Duodenal mucosa (tissue), 2 donors: ENCODE measurements at regions not wholly inside any gene's neighbourhood (a gene's known extent, or its start where the extent isn't known, plus 50 kb on each side); places are given as distances from the start of the nearest gene placed in this dataset.

Experiments
- H3K27ac ChIP-seq: one replicate; pipeline ENCODE4 v1.7.0; 2013; ENCODE audit warnings: low read depth, low read length
- H3K27me3 ChIP-seq, 2 donors: one replicate each; pipeline ENCODE4 v1.7.0; 2013; ENCODE audit warnings: low read length in 2 of 2, control low read depth in 1 of 2; ENCODE audit not compliant: insufficient read depth in 2 of 2, control insufficient read depth in 1 of 2
- H3K36me3 ChIP-seq, 2 donors: one replicate each; pipeline ENCODE4 v1.7.0; 2013; ENCODE audit warnings: low read length in 2 of 2, control low read depth in 1 of 2; ENCODE audit not compliant: insufficient read depth in 2 of 2, control insufficient read depth in 1 of 2
- H3K4me1 ChIP-seq, 2 donors: one replicate each; pipeline ENCODE4 v1.7.0; 2013; ENCODE audit warnings: low read length in 2 of 2, control low read depth in 1 of 2; ENCODE audit not compliant: insufficient read depth in 2 of 2, control insufficient read depth in 1 of 2
- H3K4me3 ChIP-seq, 2 donors: one replicate each; pipeline ENCODE4 v1.7.0; 2013; ENCODE audit warnings: low read length in 2 of 2, low read depth in 1 of 2
- H3K9ac ChIP-seq, 2 donors: one replicate each; pipeline ENCODE4 v1.7.0; 2013; ENCODE audit warnings: low read length in 2 of 2, low read depth in 1 of 2
- H3K9me3 ChIP-seq, 2 donors: one replicate each; pipeline ENCODE4 v1.7.0; 2013; ENCODE audit warnings: low read length in 2 of 2, control low read depth in 1 of 2; ENCODE audit not compliant: control insufficient read depth in 1 of 2

DNA sequence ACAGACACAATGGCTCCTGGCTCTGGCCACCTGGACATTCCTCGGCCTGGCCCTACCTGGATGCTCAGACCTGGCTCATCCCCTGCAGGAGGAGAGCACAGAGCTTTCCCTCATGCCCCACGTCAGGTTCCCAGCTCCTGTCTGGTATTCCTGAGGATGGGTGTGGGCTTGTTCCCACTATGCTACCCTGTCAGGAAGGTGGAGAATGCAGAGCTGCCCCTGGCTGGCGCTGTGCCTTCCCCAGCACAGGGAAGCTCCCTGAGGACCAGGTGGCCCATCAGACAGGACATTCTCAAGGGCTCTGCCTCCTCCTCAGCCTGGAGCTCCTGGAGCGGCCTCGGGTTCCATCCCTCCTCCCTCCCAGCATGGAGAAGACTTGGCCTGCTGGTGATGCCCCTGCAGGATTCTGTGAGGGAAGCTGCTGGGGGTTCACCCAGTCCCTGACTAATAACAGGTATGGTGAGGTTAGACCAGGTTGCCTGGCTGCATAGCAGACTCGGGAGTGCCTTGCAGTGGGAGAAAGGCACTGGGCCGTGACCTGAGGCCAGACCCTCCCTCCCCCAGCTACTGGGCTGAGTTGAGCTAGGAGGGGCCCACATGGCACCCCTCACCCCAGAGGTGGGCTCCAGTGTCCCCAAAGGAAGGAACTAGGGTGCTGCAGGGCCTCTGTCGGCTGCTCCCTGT lies 156.0 kb upstream of the MLN start:
- no peak overlapping the region for H3K9ac ChIP-seq
- H3K4me3 ChIP-seq = no peak overlapping the region
- H3K27ac ChIP-seq = no peak overlapping the region
- no peaks in the 10 kb centered on the region for H3K4me1 ChIP-seq
- no peaks in the 10 kb centered on the region for H3K27me3 ChIP-seq
- no peaks in the 10 kb centered on the region for H3K36me3 ChIP-seq
- peaks cover 0 to 4% of the 10 kb centered on the region in 2 donors for H3K9me3 ChIP-seq

DNA sequence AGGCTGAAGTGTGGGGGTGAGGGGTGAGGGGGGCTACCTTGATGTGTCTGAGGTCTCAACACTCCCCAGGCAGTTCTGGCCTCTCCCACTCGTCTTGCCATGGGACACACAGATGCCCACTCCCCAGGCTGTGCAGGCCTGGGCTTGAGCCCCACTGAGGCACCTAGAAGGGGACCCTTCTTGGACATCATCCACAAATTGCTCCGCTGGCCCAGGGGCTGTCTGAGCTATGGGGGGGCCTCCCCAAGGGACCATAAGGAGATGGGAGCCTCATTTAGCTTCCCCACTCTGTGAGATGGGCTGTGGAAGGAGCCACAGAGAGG lies 155.5 kb upstream of the MLN start:
- Histone ChIP-seq H3K36me3 (no peaks in the 10 kb centered on the region), H3K9ac (no peak overlapping the region), H3K4me1 (no peaks in the 10 kb centered on the region), H3K9me3 (peaks cover 0 to under 1% of the 10 kb centered on the region in 2 donors), H3K27ac (no peak overlapping the region), H3K4me3 (no peak overlapping the region), H3K27me3 (no peaks in the 10 kb centered on the region)

GRCh38 chr6:33958526-33959328 lies 154.9 kb upstream of the MLN start:
- Histone ChIP-seq H3K9me3 (no peaks in the 10 kb centered on the region), H3K9ac (no peak overlapping the region), H3K27ac (no peak overlapping the region), H3K4me3 (no peak overlapping the region), H3K27me3 (no peaks in the 10 kb centered on the region), H3K36me3 (no peaks in the 10 kb centered on the region), H3K4me1 (no peaks in the 10 kb centered on the region)

DNA sequence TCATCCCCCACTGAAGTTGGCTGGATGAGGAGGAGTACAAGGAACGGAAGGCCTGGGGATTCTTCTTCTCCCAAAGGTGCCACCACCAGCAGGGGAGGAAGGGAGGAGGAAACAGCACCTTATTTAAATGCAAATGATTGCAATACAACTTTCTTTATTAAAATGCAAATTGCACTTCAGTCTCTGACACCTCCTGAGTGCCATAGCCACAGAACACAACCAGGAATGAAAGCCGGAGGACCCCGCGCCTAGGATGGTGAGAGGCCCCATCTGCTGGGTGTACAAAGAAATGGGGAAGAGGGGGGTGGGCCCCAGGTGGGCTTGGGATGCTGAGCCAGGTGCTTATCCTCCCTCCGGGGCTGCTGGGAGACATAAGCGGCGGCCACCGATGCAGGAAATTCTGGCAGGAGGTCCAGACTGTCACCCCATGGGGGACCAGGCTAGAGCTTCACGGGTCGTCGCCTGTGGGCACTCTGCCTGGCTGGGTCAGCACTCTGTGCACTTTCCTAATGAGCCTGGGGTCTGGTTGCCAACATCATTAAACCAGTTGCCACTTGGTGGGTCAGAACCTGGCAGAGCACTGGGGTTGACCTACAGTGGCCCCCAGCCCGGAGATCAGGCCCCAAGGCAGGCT lies 154.2 kb upstream of the MLN start:
- H3K9me3 ChIP-seq = no peaks in the 10 kb centered on the region
- H3K36me3 ChIP-seq = no peaks in the 10 kb centered on the region
- H3K4me3 ChIP-seq = no peak overlapping the region
- no peak overlapping the region for H3K27ac ChIP-seq
- H3K9ac ChIP-seq = no peak overlapping the region
- no peaks in the 10 kb centered on the region for H3K27me3 ChIP-seq
- H3K4me1 ChIP-seq = no peaks in the 10 kb centered on the region

DNA sequence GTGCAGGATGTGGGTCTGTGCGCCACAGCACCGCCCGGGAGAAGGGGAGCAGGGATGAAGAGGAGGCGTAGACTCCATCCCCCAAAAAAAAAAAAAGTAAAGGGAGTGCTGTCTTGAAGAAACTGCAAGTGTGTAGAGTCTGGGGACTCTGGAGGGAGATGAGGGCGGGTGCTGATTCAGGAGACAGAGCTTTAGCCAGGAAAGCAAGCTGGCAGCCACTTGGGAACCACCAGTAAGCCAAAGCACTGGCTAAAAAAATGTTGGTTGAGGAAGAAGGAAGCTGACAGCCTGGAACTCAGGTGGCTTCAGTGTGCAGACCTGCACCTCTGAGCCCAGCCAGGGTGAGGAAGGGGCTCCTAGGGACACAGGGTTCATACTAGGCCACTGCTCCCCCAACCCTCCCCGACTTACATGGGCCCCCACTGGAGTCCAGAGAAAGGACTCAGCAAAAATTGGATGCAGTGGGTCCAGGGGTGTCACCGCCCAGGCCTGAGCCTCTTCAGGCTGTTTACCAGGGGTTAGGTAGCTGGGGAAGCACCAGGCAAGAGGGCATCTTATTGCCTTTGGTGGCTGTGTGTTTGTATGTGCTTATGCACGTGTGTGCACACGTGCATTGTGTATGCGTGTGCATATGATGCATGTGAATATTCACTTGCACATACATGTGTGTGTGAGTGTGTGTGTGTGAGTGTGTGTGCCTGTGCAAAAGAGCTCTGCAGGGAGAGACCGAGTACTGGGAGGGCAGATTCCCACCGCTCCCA lies 153.5 kb upstream of the MLN start:
- no peak overlapping the region for H3K9ac ChIP-seq
- H3K27ac ChIP-seq = no peak overlapping the region
- H3K36me3 ChIP-seq = no peaks in the 10 kb centered on the region
- H3K27me3 ChIP-seq = no peaks in the 10 kb centered on the region
- no peaks in the 10 kb centered on the region for H3K9me3 ChIP-seq
- no peaks in the 10 kb centered on the region for H3K4me1 ChIP-seq
- no peak overlapping the region for H3K4me3 ChIP-seq

DNA sequence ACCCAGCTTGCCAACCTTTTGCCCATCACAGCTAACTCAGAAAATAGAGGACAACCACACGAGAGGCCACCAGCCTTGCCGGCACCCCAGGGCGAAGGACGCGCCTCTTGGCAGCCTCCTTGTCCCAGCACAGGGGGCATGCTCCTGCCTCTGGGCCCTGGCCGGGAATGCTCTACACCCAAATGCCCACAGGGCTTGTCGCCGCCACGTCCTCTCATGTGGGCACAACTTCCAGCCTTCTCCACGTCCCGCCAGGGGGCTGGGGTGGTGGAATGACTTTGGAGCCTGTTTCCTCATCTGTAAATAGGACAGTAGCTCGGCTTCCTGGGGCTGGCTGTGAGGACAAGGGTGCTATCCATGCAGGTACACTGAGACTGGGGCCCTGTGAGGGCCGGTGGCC lies 152.4 kb upstream of the MLN start:
- no peak overlapping the region for H3K27ac ChIP-seq
- H3K9ac ChIP-seq = no peak overlapping the region
- H3K27me3 ChIP-seq = no peaks in the 10 kb centered on the region
- H3K4me1 ChIP-seq = peaks cover 0 to 3% of the 10 kb centered on the region in 2 donors
- no peaks in the 10 kb centered on the region for H3K9me3 ChIP-seq
- H3K36me3 ChIP-seq = no peaks in the 10 kb centered on the region
- no peak overlapping the region for H3K4me3 ChIP-seq

GRCh38 chr6:33955566-33955965 lies 151.8 kb upstream of the MLN start:
- no peaks in the 10 kb centered on the region for H3K36me3 ChIP-seq
- H3K4me3 ChIP-seq = no peak overlapping the region
- H3K4me1 ChIP-seq = peaks cover 6 to 9% of the 10 kb centered on the region in 2 donors
- H3K9ac ChIP-seq = no peak overlapping the region
- H3K27me3 ChIP-seq = no peaks in the 10 kb centered on the region
- H3K9me3 ChIP-seq = no peaks in the 10 kb centered on the region
- no peak overlapping the region for H3K27ac ChIP-seq

GRCh38 chr6:33954453-33954852 lies 150.7 kb upstream of the MLN start:
- no peaks in the 10 kb centered on the region for H3K36me3 ChIP-seq
- no peak overlapping the region for H3K4me3 ChIP-seq
- no peak overlapping the region for H3K27ac ChIP-seq
- no peaks in the 10 kb centered on the region for H3K27me3 ChIP-seq
- H3K4me1 ChIP-seq = peaks cover 9 to 12% of the 10 kb centered on the region in 2 donors
- H3K9me3 ChIP-seq = no peaks in the 10 kb centered on the region
- no peak overlapping the region for H3K9ac ChIP-seq

DNA sequence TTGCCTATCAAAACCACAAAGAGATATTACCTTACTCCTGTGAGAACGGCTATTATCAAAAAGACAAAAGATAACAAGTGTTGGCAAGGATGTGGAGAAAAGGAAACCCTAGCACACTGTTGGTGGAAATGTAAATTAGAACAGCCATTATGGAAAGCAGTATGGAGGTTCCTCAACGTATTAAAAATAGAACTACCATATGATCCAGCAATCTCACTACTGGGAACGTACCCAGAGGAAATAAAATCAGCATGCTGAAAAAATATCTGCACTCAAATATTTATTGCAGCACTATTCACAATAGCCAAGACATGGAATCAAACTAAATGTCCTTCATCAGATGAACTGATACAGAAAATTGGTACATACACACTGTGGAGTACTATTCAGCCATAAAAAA lies 149.4 kb upstream of the MLN start:
- H3K4me3 ChIP-seq = no peak overlapping the region
- peaks cover 9 to 12% of the 10 kb centered on the region in 2 donors for H3K4me1 ChIP-seq
- no peaks in the 10 kb centered on the region for H3K9me3 ChIP-seq
- no peak overlapping the region for H3K27ac ChIP-seq
- no peaks in the 10 kb centered on the region for H3K27me3 ChIP-seq
- no peak overlapping the region for H3K9ac ChIP-seq
- no peaks in the 10 kb centered on the region for H3K36me3 ChIP-seq

DNA sequence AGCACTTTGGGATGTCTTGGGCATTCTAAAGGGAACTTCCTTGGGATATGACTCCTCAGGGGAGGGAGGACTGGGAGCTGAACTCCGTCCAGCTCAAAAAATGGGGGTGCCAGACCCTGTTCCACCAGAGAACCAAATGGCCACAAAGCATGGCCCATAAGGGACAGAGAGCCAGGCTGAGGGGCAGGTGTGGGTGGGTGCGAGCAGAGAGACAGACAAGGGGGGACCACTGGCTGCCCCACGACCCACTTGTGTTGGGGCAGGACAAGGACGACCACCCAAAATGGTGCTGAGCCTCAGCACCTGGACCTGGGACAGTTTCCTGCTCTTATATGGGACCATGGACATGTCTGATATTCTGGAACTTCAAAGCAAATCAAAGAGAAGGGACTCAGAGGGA lies 148.2 kb upstream of the MLN start:
- Histone ChIP-seq H3K9me3 (no peaks in the 10 kb centered on the region), H3K36me3 (no peaks in the 10 kb centered on the region), H3K4me1 (peaks cover 9 to 12% of the 10 kb centered on the region in 2 donors), H3K27ac (no peak overlapping the region), H3K4me3 (no peak overlapping the region), H3K9ac (no peak overlapping the region), H3K27me3 (no peaks in the 10 kb centered on the region)
